NCI-H345 treated with DMSO at 0.1 percent for 48 hours (cell line): ENCODE measurements at regions not wholly inside any gene's neighbourhood (a gene's known extent, or its start where the extent isn't known, plus 50 kb on each side); places are given as distances from the start of the nearest gene placed in this dataset.

Source experiments
- DNase-seq: peaks from one replicate; lab custom pipeline; 2025; ENCODE audit not compliant: unreplicated experiment; lab: John Stamatoyannopoulos, UW

DNA sequence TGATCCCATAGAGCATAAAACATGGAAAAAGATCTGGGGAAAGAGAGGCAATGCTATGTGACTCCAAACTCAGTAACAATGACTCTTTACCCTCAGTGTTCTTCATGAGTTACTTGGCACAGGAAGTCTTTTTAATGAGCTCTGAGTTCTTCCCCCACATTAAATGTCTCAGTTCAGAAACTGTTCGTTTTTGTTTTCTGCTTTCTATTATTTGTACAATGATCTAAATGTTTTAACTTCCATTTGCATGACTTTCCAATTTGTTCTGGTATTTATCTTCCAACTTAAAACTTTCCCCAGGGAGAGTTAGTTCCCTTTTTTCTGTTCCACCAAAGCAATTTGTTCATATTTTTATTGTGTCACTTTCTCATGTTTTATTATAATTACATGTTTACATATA is 177.0 kb upstream of the ZBTB20 start:
- DNase-seq = no peak

DNA sequence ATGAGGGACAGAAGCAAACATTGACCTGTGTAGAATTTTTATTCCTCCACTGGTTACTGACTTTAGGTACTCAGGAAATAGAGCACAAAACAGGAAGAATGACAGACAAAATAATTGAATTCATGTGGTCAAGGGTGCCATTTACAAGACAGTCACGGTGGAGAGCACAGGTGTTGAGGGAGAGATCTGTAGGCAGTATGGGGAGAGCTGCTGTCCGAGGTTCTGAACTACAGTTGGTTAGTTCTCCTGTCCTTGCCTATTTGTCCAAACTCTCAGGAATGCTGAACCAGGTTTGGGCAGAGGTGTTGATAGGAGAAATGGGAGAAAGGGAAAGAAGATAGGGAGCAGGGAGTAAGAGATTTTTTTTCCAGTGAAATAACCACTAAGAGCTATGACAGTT is 178.5 kb upstream of the ZBTB20 start:
- no peak for DNase-seq

DNA sequence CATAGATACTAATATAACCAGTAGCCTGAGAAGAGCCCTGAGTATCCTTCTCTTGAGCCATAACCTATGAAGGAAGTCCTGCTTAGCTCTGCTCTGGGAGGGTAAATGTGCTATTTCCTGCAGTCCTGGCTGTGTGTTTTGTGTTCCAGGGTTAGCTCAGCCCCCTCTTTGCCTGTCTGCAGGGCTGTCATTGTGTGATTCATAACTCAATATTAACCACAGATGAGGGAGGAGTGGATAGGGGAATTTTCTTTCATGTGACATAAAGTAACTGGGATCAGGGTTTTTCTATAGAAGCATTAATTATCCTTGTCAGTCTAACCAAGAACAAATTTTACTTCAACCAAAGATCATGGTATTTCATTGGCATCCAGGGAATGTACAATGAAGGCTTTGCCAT is 183.3 kb upstream of the ZBTB20 start:
- no peak for DNase-seq

DNA sequence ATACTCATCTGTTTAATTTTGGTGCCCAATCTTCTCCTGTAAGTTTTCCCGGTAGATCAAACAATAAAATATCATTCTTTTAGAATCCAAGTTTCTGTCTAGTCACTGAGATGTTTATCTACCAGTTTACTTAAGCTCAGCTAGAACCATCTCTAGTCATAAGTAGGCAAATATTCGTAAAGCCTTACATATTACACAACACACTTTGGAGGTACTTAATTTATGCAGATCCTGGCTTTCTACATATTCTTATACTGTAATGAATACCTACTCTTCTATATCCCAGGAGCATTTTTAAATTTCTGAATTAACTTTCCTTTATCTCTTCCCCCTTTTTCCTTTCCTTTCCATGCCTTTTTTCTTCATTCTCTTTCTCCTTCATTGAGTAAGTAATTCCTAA is 185.9 kb upstream of the ZBTB20 start:
- no peak for DNase-seq

DNA sequence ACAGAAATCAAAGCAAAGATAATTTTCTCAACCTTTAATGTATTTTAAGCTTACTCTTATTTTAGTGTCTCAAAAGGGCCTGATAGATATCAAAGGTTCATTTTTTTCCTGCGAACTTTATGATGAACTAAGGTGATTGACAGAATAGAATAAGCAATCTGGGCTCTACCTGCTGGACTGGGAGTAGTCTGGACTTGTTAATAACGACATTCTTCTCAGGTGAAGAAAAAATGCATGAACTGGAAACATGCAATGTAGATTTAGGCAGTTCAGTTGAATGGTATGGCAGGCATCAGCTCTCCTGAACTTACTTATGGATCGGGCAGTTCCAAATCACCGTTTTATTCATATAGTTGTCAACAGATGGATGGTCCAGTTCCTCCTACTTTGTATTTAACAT is 189.7 kb upstream of the ZBTB20 start:
- DNase-seq = no peak

DNA sequence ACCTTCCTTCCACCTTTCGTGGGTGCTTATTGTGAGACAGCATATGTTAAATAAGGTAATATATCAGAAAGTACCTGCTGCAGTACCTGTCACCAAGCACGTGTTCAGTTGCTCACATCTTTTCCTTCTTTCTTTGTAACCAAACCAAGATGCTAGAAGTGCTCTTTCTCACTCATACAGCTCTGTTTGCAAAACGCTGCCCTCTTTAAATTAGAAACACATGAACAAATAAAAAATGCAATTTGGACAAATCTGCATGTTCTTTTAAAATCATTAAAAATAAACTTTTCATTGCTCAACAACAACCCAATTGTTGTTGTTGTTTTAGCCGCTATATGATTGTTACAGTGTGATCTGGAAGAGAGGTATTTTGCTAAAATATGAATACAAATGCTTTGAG is 193.5 kb upstream of the ZBTB20 start:
- no peak for DNase-seq

DNA sequence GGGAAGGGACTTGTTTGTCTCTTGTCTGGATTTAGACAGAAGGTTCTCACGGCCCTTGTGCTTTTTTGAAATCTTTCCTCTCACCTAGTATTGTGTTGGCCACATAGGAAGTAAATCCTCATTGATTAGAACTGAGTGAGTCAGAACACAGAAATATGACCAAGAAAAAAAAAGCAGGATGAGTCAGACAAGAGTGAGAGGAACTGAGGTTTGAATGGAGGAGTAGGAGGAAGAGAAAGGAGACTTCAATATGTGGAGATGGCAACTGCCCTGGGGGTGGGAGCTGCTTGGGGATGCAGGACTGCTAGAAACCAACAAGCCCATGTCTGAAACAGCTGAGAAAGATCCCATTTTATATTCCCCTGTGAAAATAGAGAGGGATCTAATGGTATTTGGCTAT is 194.1 kb upstream of the ZBTB20 start:
- no peak for DNase-seq

DNA sequence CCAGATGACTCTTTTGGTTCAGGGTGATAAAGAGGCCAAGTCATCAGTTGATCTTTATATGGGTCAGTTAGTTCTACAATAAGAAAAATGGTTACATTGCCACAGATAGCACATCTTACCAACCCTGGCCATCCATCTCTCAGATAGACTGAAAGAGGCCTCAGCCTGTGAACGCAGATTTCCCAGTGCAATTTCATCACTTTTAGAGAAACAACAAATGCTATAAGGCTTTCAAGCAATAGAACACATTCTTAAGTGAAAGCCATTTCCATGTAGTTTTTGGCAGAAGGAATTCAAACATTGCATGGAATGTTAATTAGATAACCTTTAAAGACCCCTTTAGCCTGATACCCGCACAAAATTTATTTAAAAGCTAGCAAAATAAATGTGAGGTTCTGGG is 200.6 kb upstream of the ZBTB20 start:
- no peak for DNase-seq

DNA sequence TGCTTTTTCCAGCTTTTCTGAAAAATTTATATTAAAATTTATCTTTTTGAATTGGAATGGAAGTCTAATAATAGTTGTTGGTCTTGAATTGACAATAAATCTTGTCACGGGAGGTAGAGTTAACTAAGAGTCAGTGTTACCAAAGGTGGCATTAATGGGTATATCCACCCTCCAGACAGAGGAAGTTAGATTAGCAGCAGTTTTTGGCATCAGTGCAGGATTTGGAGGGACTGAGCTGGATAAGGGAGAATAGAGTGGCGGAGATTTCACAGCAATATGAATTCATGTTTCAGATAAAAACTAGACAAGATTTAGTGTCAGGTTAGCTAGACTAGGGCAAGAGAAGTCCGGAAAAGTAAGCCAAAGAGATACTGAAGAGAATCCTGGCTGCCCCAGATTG is 201.3 kb upstream of the ZBTB20 start:
- DNase-seq = no peak

DNA sequence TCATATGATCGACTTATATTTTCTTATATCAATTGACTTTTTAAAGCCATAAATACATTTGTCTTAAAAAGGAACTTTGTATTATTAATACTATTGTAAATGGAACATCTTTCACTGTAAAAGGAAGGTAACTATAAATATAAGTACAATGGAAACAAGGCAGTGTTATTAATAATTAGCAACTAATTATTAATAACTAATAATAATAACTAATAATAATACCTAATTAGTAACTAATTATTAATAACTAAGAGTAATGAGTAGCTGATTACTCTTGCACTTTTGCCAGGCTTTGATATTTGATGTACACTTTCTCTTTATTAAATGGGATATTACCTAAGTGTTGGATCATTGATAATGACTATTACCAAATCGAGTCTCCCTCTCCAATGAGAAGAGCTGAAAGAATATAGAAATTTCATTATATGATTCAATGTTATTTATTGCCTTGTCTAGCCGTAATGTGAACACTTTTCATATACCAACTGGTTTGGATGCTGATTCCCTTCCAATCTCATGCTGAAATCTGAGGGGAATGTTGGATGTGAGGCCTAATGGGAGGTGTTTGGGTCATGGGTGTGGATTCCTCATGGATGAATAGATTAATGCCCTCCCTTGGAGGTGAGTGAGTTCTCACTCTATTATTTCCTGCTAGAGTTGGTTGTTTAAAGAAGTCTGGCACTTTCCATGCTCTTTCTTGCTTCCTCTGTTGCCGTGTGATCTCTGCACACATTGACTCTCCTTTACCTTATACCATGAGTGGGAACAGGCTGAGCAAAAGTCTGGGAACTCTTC is 202.1 kb upstream of the ZBTB20 start:
- no peak for DNase-seq

DNA sequence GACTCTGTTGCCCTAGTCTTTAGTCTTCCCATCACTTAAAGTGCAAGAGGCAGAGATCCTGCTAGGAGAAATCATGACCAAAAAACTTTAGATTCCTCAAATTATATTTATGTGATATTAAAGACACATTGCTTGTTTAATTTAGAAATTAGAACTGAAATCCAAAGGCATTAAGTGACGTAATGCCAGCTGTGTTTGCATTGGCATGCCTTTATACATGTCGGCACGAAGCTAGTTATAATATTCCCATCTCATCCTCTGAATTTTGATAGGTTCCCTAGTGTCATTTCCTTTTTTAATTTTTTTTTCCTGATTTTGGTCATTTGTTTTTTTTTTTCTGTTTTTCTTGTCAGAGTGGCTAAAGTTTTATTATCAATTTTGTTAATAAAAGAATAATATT is 203.5 kb upstream of the ZBTB20 start:
- no peak for DNase-seq

DNA sequence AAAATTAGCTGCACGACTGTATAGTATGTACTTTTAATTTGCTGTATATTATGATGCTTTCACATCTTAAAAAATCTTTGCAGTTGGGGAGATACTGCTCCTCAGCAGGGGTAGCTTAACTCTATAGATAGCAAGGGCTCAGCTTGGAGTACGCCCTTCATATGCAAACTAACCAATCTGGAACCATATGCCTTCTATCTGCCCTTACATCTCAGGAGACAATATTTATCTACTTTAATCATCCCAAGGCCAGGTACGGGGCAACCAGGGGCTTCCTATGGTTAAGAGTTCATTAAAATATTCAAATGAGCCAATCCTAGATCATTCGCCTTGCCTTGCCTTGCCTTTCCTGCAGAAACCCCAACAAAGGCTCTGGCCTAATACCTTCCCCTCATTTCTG is 204.1 kb upstream of the ZBTB20 start:
- DNase-seq = no peak

DNA sequence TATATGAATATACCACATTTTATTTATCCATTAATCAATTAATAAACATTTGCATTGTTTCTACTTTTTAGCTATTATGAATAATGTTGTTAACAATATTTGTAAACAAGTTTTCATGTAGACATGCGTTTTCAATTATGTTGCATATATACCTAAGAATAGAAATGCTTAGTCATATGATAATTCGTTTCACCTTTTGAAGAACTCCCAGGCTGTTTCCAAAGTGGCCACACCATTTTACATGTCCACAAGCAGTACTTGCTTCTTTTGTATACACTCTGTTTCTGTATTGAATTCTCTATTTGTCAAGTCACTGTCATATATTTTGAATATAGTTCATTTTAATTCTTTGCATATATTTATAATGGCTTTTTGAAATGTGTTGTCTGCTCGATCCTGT is 206.9 kb upstream of the ZBTB20 start:
- DNase-seq = no peak

DNA sequence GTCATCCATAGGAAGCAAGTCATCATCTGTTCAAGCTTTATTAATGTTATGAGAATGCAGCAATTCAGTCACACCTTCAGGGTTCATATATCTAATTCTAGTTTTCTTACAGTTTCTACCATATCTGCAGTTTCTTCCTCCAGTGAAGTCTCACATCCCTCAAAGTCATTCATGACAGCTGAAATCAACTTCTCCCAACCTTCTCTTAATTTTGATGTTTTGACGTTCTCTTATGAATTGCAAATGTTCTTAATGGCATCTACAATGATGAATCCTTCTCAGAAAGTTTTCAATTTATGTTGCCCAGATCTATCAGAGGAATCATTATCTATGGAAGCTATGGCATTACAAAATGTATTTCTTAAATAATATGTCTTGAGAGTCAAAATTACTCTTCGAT is 210.4 kb upstream of the ZBTB20 start:
- DNase-seq = no peak

DNA sequence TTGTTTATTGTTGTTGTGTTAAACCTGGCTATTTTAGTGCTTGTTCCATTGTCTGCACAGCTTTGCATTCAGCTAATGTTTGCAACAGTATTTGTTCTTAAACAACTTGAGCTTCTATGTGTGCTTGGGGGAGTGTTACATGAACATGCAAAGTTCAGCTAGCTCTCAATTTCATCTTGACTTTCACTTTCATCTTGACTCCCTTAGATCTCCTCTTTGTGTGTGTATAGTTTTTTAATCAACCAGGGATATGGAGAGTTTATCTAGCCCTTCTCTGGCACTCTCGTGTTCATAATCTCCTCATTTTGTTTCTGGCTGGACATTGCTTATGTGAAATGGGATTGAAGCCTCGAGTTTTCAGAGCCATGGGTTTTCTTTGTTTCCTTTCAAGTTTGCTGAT is 212.4 kb upstream of the ZBTB20 start:
- no peak for DNase-seq

DNA sequence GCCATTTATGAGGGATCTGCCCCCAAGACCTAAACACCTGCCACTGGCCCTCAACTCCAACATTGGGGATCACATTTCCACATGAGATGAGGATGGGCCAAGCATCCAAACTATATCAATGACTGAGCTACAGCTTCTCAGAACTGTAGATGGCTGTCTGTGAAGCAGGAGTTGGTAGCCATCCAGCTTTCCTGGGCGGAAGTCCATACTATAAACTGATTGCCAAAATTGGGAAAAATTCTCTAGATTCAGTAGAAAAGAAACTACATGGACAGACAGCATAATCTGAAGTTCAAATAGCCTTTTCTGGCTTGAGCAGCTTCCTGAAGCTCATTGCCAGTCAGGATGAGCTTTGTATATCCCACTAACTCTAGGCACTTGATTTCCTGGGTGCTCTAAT is 214.7 kb upstream of the ZBTB20 start:
- no peak for DNase-seq

DNA sequence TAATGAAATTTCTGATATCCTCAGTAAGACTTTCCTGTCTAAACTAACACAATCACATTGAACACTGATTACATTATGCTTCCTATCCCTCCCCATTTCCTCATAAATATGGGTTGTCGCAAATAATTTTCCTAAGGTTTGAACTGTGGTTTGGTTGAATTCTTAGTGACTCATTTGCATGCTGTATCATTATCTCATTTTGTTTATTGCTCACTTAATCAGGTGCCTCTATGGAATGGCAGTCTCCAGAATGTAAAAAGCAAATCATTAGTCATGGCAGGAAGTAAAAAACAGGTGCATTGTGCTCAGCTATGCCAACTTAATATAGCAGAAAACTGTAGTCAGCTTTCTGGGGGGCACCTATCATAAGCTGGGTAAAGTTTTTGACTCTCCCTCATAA is 216.0 kb upstream of the ZBTB20 start:
- DNase-seq = no peak

DNA sequence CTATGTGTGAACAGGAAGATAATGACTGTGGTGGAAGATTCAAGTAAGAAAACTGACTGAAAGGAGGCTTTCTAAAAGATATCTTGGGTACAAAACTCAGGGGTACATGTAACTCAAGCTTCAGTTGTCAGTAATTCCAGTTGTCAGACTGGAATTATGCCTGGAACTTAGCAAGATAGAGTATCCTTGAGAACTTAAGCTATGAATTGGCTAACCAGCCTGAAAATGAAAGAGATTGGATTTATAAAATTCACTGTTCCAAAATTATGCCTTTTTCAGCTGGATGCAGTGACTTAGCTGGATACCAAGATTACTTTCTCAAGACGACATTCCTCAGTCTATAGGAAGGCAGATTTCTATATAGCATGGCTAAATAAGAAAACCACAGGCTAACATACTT is 221.9 kb upstream of the ZBTB20 start:
- DNase-seq = no peak

DNA sequence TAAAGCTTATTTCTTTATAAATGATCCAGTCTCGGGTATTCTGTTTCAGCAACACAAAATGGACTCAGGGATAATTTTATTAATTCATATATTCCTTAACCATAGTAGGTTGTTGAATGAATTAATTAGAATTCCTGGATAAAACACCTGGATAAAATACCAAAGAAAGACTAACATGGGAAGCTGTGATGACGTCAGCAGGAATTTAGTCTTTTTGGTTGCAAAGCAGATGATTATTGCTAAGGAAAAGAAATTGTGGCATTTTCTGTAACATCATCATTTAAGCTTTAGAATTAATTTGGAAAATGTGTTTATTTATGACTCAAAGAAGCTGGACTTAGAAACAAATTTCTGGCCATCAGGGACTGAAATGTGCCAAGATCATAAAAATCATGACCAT is 228.3 kb upstream of the ZBTB20 start:
- DNase-seq = no peak

DNA sequence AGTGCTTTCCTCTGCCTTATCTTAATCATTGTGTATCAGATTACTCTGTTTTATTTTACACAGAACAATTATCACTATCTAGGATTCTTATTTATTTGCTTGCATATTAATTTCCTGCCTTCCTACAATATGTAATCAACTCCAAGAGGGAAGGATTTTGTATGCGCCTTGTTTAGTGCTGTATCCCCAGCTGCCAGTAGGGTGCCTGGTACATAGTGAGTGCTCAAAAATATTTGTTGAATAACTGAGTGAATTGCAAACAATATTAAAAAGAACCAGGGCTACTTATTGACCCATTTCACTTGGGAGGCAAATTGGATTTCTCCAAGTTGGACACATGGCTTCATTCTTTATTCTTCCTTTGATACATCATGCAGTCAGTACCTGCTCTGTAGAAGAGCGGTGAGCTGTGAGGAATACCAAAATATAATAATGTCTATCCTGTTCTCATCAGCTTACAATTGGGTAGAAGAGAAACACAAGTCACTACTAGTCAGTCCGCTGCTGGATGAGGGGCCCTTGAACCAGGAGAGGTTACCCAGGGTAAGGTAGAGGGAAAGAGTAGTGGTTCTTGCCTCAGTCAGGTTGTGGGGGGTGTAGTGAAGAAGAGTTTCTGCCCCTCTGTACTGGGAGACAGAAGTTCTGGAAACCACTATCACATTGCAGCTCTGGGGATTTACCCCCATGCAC is 233.9 kb upstream of the ZBTB20 start:
- DNase-seq = no peak

DNA sequence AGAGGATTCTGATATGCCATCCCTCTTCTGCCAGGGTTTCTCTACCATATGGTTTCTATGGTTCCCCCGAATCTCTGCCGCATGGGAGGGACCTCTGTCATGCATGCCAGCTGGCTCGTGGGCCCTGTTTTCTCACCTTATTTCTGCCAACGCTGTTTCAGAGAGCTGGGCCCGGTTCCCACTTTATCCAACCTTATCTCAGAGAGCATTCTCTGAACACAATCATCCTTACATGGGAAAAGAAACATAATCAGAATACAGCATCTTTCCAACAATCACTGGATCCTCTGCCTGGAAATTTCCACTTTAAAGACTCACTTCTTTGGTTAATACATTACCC is 234.5 kb upstream of the ZBTB20 start:
- no peak for DNase-seq

DNA sequence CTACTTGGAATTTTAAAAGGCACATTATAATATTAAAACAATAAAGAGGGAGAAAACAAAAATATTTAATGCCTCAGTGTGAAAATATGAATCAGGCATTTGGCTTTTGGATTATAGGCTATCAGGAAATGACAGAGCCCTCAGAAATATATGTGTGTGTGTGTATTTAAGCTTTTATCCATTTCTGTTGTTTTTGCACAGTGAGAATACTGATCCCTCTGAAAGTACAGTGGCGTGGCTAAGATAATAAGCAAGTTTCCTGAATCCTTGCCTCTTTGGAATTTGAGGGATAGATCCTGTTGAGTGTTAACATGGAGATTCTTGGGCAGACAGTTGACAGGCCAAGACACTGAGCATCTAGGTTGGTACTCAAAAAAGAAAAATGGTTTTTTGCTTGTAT is 234.8 kb upstream of the ZBTB20 start:
- DNase-seq = no peak

DNA sequence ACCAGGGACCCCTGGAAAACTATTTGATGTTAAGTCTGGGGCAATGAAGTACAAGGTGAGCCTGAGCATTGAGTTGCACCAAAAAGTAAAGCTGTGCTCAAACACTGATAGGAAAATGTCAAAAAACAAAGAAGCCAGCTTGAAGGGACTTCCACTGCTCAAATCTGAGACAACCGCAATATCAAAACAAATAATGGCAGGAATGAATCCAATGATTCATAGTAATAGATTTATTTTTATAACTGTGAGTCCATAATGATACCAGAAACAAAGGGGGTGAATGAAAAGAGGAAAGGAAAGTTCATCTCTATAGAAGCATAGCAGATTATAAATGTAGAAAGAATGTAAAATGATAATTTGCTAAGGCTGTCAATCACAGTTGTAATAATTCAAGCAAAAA is 237.3 kb upstream of the ZBTB20 start:
- no peak for DNase-seq
